ENCODE measurements at regions not wholly inside any gene's neighbourhood (a gene's known extent, or its start where the extent isn't known, plus 50 kb on each side); places are given as distances from the start of the nearest gene placed in this dataset.

- TF ChIP-seq CTCF (IDR thresholded peaks at IDR 0.05) (no peak), POLR2A (IDR thresholded peaks at IDR 0.05) (no peak), EP300 (IDR thresholded peaks at IDR 0.05) (no peak)
Measured at GRCh38 chrX:933611-934010, 278.8 kb downstream of the CRLF2 start.
